Colonic mucosa (tissue), 4 donors: ENCODE measurements at regions not wholly inside any gene's neighbourhood (a gene's known extent, or its start where the extent isn't known, plus 50 kb on each side); places are given as distances from the start of the nearest gene placed in this dataset.
"Not testable (repeated sequence)": the region's sequence is repeated elsewhere in the genome, so short reads cannot be mapped to it uniquely, and the experiment has no call there.

Source experiments
- DNase-seq: peaks from one replicate; pipeline ENCODE4 v3.0.0-alpha.2; 2020
- H3K27ac ChIP-seq: fragments of 200-600 bp; one replicate; pipeline ENCODE4 v1.8.0; 2021
- H3K27me3 ChIP-seq: fragments of 200-600 bp; one replicate; pipeline ENCODE4 v1.8.0; 2021
- H3K36me3 ChIP-seq: fragments of 200-600 bp; one replicate; pipeline ENCODE4 v1.8.0; 2021
- H3K4me1 ChIP-seq: fragments of 200-600 bp; one replicate; pipeline ENCODE4 v1.8.0; 2021; ENCODE audit warnings: mild to moderate bottlenecking
- H3K4me3 ChIP-seq: fragments of 200-600 bp; one replicate; pipeline ENCODE4 v1.8.0; 2021
- H3K9ac ChIP-seq, 2 donors: one replicate each; pipeline ENCODE4 v1.7.0; 2013; ENCODE audit warnings: control low read depth in 2 of 2, low read depth in 2 of 2, low read length in 2 of 2
- H3K9me3 ChIP-seq: fragments of 200-600 bp; one replicate; pipeline ENCODE4 v1.8.0; 2021
- intact Hi-C: fragments of 100-400 bp; cut with DNase I; formaldehyde crosslinking; loops from one replicate; pipeline ENCODE4 v1.14.1; 2022
- TF ChIP-seq, protein P1 (sequence below): fragments of 200-600 bp; IDR thresholded peaks from one replicate; pipeline ENCODE4 v1.8.0; 2022; ENCODE audit warnings: antibody characterized with exemption, mild to moderate bottlenecking
- donor health status: healthy.
- donor health status: DM: no; HTN: no; CAD: no.
- donor health status: DM: no; HTN: no; CAD: no.

DNA sequence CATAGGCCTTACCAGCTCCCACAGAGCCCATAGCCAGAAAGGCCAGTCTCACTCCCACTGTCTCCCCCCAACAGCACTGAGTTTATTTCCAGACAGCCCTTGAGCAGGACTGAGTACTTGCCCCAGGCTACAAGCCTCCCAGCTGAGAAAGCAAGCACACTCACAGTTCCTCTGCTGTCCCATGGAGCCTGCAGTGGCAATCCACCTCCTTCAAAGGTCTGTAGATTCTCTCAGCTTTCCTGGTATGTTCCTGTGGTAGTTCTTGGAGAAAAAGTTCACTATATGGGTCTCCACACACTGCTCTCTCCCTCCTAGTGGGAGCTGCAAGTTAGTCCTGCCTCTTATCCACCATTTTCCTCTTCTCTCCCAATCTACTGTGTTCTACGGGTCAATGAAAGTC lies 728.7 kb downstream of the DIAPH3 start:
- Histone ChIP-seq H3K4me3 (no peak overlapping the region), H3K4me1 (no peaks in the 10 kb centered on the region), H3K27me3 (no peaks in the 10 kb centered on the region), H3K9me3 (no peaks in the 10 kb centered on the region), H3K9ac (no peak overlapping the region), H3K27ac (no peak overlapping the region), H3K36me3 (no peaks in the 10 kb centered on the region)
- no peak for DNase-seq
- intact Hi-C loops, result no loop called here
- TF ChIP-seq, protein P1, sequence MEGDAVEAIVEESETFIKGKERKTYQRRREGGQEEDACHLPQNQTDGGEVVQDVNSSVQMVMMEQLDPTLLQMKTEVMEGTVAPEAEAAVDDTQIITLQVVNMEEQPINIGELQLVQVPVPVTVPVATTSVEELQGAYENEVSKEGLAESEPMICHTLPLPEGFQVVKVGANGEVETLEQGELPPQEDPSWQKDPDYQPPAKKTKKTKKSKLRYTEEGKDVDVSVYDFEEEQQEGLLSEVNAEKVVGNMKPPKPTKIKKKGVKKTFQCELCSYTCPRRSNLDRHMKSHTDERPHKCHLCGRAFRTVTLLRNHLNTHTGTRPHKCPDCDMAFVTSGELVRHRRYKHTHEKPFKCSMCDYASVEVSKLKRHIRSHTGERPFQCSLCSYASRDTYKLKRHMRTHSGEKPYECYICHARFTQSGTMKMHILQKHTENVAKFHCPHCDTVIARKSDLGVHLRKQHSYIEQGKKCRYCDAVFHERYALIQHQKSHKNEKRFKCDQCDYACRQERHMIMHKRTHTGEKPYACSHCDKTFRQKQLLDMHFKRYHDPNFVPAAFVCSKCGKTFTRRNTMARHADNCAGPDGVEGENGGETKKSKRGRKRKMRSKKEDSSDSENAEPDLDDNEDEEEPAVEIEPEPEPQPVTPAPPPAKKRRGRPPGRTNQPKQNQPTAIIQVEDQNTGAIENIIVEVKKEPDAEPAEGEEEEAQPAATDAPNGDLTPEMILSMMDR, result no peak

DNA sequence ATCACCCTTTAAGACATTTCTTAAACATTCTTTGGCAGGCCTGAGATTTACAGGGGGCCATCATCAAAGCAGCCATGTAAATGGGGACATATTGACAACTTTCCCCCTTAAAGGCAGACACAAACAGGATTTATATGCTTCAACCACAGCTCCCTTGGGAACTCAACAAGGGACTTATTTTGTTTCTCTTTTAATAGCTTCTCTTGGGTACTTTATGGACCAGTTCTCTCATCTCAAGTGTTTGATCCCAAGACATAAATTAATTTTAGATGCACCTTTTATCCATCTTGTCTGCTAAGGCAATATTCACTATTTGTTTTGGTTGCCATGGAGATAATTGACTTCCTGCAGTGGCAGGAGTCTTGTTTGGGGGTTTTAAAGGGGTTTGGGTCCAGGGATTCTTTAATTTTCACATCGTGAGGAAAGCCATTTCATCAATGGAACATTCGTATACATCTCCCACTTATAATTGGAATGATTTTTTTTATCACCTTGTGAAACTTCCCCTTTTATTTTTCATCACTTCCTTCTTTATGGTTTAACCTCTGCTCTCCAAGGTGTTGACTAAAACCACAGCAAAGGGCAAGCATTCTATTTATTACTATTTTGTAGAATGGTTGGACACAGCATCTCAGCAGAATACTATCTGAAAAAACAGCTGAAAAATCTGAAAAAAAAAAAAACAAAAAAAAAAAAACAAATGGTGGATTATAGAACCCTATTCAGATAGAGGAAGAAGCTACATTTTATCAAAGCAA lies 726.0 kb downstream of the DIAPH3 start:
- no peaks in the 10 kb centered on the region for H3K36me3 ChIP-seq
- no peak for DNase-seq
- TF ChIP-seq, protein P1, result no peak
- no peak overlapping the region for H3K4me3 ChIP-seq
- no peaks in the 10 kb centered on the region for H3K27me3 ChIP-seq
- H3K9ac ChIP-seq, result no peak overlapping the region
- intact Hi-C loops, result no loop called here
- no peaks in the 10 kb centered on the region for H3K4me1 ChIP-seq
- H3K9me3 ChIP-seq, result no peaks in the 10 kb centered on the region
- H3K27ac ChIP-seq, result no peak overlapping the region

DNA sequence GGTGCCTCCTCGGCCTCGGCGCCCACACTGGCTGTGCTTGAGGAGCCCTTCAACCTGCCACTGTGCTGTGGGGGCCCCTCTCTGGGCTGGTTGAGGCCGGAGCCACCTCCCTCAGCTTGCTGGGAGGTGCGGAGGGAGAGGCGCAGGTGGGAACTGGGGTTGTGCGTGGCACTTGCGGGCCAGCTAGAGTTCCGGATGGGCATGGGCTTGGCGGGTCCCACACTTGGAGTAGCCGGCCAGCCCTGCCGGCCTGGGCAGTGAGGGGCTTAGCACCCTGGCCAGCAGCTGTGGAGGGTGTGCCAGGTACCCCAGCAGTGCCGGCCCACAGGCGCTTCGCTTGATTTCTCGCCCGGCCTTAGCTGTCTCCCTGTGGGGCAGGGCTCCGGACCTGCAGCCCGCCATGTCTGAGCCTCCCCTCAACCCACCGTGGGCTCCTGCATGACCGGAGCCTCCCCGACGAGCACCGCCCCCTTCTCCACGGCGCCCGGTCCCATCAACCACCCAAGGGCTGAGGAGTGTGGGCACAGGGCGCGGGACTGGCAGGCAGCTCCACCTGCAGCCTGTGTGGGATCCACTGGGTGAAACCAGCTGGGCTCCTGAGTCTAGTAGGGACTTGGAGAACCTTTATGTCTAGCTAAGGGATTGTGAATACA lies 723.8 kb downstream of the DIAPH3 start:
- Histone ChIP-seq H3K4me3 (no peak overlapping the region), H3K4me1 (no peaks in the 10 kb centered on the region), H3K27me3 (no peaks in the 10 kb centered on the region), H3K9ac (no peak overlapping the region), H3K9me3 (no peaks in the 10 kb centered on the region), H3K27ac (no peak overlapping the region), H3K36me3 (no peaks in the 10 kb centered on the region)
- intact Hi-C loops, result no loop called here
- TF ChIP-seq, protein P1, result no peak
- DNase-seq, result no peak

DNA sequence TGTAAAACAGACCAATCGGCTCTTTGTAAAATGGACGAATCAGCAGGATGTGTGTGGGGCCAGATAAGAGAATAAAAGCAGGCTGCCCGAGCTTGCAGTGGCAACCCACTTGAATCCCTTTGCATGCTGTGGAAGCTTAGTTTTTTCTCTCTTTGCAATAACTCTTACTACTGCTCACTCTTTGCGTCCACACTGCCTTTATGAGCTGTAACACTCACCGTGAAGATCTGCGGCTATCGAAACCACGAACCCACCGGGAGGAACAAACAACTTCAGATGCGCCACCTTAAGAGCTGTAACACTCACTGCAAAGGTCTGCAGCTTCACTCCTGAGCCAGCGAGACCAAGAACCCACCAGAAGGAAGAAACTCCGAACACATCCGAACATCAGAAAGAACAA lies 722.7 kb downstream of the DIAPH3 start:
- H3K36me3 ChIP-seq, H3K9me3 ChIP-seq, H3K9ac ChIP-seq, H3K4me1 ChIP-seq, H3K27ac ChIP-seq, H3K4me3 ChIP-seq, DNase-seq, H3K27me3 ChIP-seq, intact Hi-C loops: not testable (repeated sequence)

DNA sequence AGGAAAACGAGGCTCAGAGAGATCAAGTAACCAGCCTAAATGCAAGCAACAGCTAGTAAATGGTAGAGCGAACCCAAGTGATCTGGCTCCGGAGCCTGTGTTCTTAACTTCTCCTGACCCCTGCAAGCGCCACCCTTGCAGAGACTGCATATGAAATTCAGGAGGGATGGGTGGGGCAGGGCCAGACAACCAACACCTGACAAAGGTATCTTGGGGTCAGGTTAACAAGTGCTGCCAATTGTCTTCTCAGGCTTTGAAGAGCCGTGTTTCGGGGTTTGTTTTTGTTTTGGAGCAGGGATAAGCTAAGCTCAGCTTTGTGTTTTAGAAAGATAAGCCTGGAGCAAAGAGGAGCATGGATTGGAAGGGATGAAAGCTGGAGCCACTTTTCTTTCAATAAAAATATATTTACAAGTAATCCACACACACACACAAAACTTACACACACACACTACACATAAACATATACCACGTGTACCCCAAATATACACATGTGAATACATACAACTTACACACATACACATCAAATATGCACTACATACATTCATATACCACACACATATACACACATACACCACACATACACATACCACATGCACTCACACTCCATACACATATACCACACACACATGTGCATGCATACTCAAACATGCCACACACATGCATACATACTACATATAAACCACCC lies 722.0 kb downstream of the DIAPH3 start:
- H3K27me3 ChIP-seq, result no peaks in the 10 kb centered on the region
- TF ChIP-seq, protein P1, result no peak

DNA sequence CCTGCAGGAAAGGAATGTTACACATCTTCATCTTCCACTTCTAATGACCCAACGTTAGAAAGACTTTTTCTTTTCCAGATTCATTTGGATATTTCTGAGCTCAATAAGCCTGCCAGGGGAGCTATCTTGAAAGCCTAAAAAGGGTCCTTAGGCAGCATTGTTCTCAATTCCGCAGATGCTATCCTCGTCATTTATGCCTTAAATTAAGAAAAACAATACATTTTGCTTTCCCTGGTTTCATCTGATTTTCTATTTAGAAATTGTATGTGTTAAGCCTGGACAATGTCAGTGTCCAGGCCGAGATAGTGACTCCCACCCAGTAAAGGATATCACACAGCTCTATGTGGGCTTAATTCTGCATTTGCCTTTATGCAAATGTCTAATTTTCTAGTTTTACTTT lies 721.3 kb downstream of the DIAPH3 start:
- TF ChIP-seq, protein P1, result no peak
- H3K9me3 ChIP-seq, result no peaks in the 10 kb centered on the region
- no peak overlapping the region for H3K27ac ChIP-seq
- intact Hi-C loops, result no loop called here
- no peaks in the 10 kb centered on the region for H3K36me3 ChIP-seq
- no peaks in the 10 kb centered on the region for H3K27me3 ChIP-seq
- no peaks in the 10 kb centered on the region for H3K4me1 ChIP-seq
- H3K9ac ChIP-seq, result no peak overlapping the region
- DNase-seq, result no peak
- H3K4me3 ChIP-seq, result no peak overlapping the region

More for the DNA sequence above, 722.0 kb downstream of the DIAPH3 start:
- intact Hi-C loops, result no loop called here
- H3K9ac ChIP-seq, result no peak overlapping the region
- H3K36me3 ChIP-seq, result no peaks in the 10 kb centered on the region
- H3K4me1 ChIP-seq, result no peaks in the 10 kb centered on the region
- H3K4me3 ChIP-seq, result no peak overlapping the region
- H3K27ac ChIP-seq, result no peak overlapping the region
- H3K9me3 ChIP-seq, result no peaks in the 10 kb centered on the region
- no peak for DNase-seq
